Activated CD4-positive, alpha-beta memory T cell treated with anti-CD3 and anti-CD28 coated beads, Interleukin-2, amount 10 ng/mL, durations not matched to agents 7 days and 5 days (primary cell): ENCODE measurements at regions not wholly inside any gene's neighbourhood (a gene's known extent, or its start where the extent isn't known, plus 50 kb on each side); places are given as distances from the start of the nearest gene placed in this dataset.
"Not testable (repeated sequence)": the region's sequence is repeated elsewhere in the genome, so short reads cannot be mapped to it uniquely, and the experiment has no call there.

ENCODE experiments used
- CTCF ChIA-PET: fragments of 350-600 bp; sonication (Branson Sonifier 250); formaldehyde crosslinking; loops from one replicate; lab custom pipeline; 2021; ENCODE audit warnings: antibody characterized with exemption, inconsistent platforms; lab: Charles Lee
- POLR2A ChIA-PET: fragments of 350-600 bp; sonication (Branson Sonifier 250); formaldehyde crosslinking; loops from one replicate; lab custom pipeline; 2021; ENCODE audit warnings: antibody characterized with exemption; lab: Charles Lee
- DNase-seq: peaks from one replicate; pipeline ENCODE4 v3.0.0-alpha.2; 2020
- H3K27ac Mint-ChIP-seq: one replicate; pipeline ENCODE4 v1.8.0; 2021; ENCODE audit warnings: mild to moderate bottlenecking, mixed read lengths
- H3K27me3 Mint-ChIP-seq: one replicate; pipeline ENCODE4 v1.8.0; 2021; ENCODE audit warnings: mixed read lengths
- H3K36me3 Mint-ChIP-seq: one replicate; pipeline ENCODE4 v1.8.0; 2021; ENCODE audit warnings: low read depth, mixed read lengths
- H3K4me1 Mint-ChIP-seq: one replicate; pipeline ENCODE4 v1.8.0; 2021; ENCODE audit warnings: mixed read lengths
- H3K4me3 Mint-ChIP-seq: one replicate; pipeline ENCODE4 v1.8.0; 2021; ENCODE audit warnings: mild to moderate bottlenecking, mixed read lengths
- H3K9me3 Mint-ChIP-seq: one replicate; pipeline ENCODE4 v1.8.0; 2021; ENCODE audit warnings: mixed read lengths

GRCh38 chr6:147954938-147955337, 387.7 kb upstream of the SASH1 start:
- no peak overlapping the region for H3K4me3 Mint-ChIP-seq
- no peak overlapping the region for H3K27ac Mint-ChIP-seq
- ChIA-PET POLR2A (no interaction called here), CTCF (no interaction called here)
- H3K27me3 Mint-ChIP-seq: no peaks in the 10 kb centered on the region
- no peaks in the 10 kb centered on the region for H3K9me3 Mint-ChIP-seq
- DNase-seq: no peak
- no peaks in the 10 kb centered on the region for H3K36me3 Mint-ChIP-seq
- no peaks in the 10 kb centered on the region for H3K4me1 Mint-ChIP-seq

- no peaks in the 10 kb centered on the region for H3K36me3 Mint-ChIP-seq
- CTCF ChIA-PET: no interaction called here
- no peaks in the 10 kb centered on the region for H3K27me3 Mint-ChIP-seq
- POLR2A ChIA-PET: no interaction called here
- H3K4me3 Mint-ChIP-seq: no peak overlapping the region
- no peaks in the 10 kb centered on the region for H3K9me3 Mint-ChIP-seq
- H3K4me1 Mint-ChIP-seq: no peaks in the 10 kb centered on the region
- H3K27ac Mint-ChIP-seq: no peak overlapping the region
- DNase-seq: no peak
These were observed 384.0 kb upstream of the SASH1 start for GRCh38 chr6:147958683-147959082.

- Mint-ChIP-seq H3K27ac (no peak overlapping the region), H3K4me3 (no peak overlapping the region), H3K36me3 (no peaks in the 10 kb centered on the region), H3K9me3 (no peaks in the 10 kb centered on the region), H3K27me3 (no peaks in the 10 kb centered on the region), H3K4me1 (no peaks in the 10 kb centered on the region)
- ChIA-PET POLR2A (no interaction called here), CTCF (no interaction called here)
- DNase-seq: no peak
These were observed 381.0 kb upstream of the SASH1 start for GRCh38 chr6:147961481-147962141.

DNA sequence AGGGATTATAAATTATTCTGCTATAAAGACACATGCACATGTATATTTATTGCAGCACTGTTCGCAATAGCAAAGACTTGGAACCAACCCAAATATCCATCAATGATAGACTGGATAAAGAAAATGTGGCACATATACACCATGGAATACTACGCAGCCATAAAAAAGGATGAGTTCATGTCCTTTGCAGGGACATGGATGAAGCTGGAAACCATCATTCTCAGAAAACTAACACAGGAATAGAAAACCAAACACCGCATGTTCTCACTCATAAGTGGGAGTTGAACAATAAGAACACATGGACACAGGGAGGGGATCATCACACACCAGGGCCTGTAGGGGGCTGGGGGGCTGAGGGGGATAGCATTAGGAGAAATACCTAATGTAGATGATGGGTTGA, 377.2 kb upstream of the SASH1 start:
- H3K4me1 Mint-ChIP-seq, H3K27ac Mint-ChIP-seq, H3K4me3 Mint-ChIP-seq, H3K36me3 Mint-ChIP-seq, H3K9me3 Mint-ChIP-seq, POLR2A ChIA-PET, H3K27me3 Mint-ChIP-seq, DNase-seq, CTCF ChIA-PET: not testable (repeated sequence)

DNA sequence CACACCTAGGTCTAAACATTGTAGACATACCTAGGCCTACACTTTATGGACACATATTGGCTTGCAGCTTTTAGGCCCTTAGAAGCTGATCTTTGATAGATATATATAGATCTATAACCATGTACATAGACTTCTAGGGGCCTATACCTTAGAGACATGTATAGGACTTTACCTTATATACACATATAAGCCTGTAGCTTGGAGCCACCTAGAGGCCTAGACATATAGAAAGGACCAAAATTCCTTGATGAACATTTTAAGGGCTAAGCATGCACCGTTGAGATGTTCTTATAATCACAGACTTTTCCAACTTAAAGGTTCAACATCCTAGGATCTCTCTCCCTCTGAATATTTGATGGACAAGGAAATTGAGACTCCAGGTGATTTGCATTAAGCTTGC, 371.7 kb upstream of the SASH1 start:
- DNase-seq: no peak
- ChIA-PET CTCF (no interaction called here), POLR2A (no interaction called here)
- Mint-ChIP-seq H3K4me3 (no peak overlapping the region), H3K27ac (no peak overlapping the region), H3K9me3 (peaks cover 2% of the 10 kb centered on the region), H3K27me3 (no peaks in the 10 kb centered on the region), H3K36me3 (no peaks in the 10 kb centered on the region), H3K4me1 (no peaks in the 10 kb centered on the region)

DNA sequence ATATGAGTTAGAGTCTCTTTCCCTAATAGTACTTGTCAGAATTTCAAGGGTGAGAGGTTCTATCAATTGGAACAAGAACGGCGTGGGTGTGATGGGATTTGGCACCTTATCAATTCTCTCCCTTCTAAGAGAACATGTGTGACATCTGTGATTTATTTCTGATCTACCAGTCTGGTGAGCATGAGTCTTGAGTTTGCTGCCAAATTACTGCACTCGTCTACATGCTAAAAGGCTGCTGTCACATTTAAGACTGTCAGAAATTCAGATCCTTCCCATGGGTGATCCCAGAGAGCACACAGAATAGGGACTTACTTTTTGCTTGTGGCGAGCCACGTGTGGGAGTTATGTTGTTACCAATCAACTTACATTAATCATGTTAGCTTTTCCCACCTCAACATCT, 370.2 kb upstream of the SASH1 start:
- Mint-ChIP-seq H3K9me3 (peaks cover 2% of the 10 kb centered on the region), H3K27ac (no peak overlapping the region), H3K36me3 (no peaks in the 10 kb centered on the region), H3K4me3 (no peak overlapping the region), H3K27me3 (no peaks in the 10 kb centered on the region), H3K4me1 (no peaks in the 10 kb centered on the region)
- no peak for DNase-seq
- POLR2A ChIA-PET: no interaction called here
- CTCF ChIA-PET: no interaction called here

- Mint-ChIP-seq H3K4me1 (no peaks in the 10 kb centered on the region), H3K27me3 (no peaks in the 10 kb centered on the region), H3K9me3 (peaks cover 2% of the 10 kb centered on the region), H3K27ac (no peak overlapping the region), H3K4me3 (no peak overlapping the region), H3K36me3 (no peaks in the 10 kb centered on the region)
- CTCF ChIA-PET: no interaction called here
- POLR2A ChIA-PET: no interaction called here
- DNase-seq: no peak
These were observed 368.8 kb upstream of the SASH1 start for GRCh38 chr6:147973806-147974205.

DNA sequence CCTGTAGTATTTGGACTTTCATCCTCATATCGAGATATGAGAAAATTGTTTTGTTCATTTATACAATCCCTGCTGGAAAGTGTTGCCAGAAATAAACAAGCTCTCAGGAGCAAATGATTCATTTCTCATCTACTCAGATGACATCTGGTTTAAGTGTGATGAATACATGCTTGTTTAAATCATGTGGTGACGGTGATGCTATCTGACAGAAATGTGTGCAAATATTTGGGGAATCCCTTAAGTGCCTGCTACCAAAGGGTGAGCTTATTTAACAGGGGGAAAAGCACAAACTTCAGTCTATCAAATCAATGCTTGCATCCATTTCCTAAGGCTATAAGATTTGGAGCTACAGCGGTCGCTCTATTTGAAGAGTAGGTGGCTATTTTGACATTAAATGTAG, 368.3 kb upstream of the SASH1 start:
- peaks cover 2% of the 10 kb centered on the region for H3K9me3 Mint-ChIP-seq
- H3K4me3 Mint-ChIP-seq: no peak overlapping the region
- no peaks in the 10 kb centered on the region for H3K27me3 Mint-ChIP-seq
- H3K27ac Mint-ChIP-seq: no peak overlapping the region
- no peak for DNase-seq
- CTCF ChIA-PET: no interaction called here
- no peaks in the 10 kb centered on the region for H3K4me1 Mint-ChIP-seq
- POLR2A ChIA-PET: no interaction called here
- H3K36me3 Mint-ChIP-seq: no peaks in the 10 kb centered on the region

- Mint-ChIP-seq H3K36me3 (no peaks in the 10 kb centered on the region), H3K4me3 (no peak overlapping the region), H3K9me3 (peaks cover 2% of the 10 kb centered on the region), H3K27ac (no peak overlapping the region), H3K27me3 (no peaks in the 10 kb centered on the region), H3K4me1 (no peaks in the 10 kb centered on the region)
- DNase-seq: no peak
- CTCF ChIA-PET: no interaction called here
- POLR2A ChIA-PET: no interaction called here
These were observed 364.7 kb upstream of the SASH1 start for GRCh38 chr6:147977851-147978465.

DNA sequence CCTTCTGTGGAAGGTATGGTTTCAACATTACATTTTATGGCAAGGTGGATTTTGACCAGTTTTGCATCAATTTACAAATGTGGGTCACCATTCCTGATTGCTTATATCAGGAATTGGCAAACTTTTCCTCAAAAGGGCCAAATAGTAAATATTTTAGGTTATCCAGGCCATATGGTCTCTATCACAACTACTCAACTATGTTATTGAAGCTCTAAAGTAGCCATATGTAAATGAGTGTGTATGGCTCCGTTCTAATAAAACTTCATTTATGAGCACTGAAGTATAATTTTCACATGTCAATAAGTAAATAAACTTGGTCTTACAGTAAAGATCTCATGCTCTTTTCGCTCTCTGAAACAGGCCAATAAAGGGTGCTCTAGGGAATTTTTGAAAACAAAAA, 362.7 kb upstream of the SASH1 start:
- H3K4me1 Mint-ChIP-seq: no peaks in the 10 kb centered on the region
- H3K27me3 Mint-ChIP-seq: no peaks in the 10 kb centered on the region
- ChIA-PET POLR2A (no interaction called here), CTCF (no interaction called here)
- no peak overlapping the region for H3K4me3 Mint-ChIP-seq
- H3K9me3 Mint-ChIP-seq: peaks cover 2% of the 10 kb centered on the region
- DNase-seq: no peak
- no peak overlapping the region for H3K27ac Mint-ChIP-seq
- H3K36me3 Mint-ChIP-seq: no peaks in the 10 kb centered on the region

DNA sequence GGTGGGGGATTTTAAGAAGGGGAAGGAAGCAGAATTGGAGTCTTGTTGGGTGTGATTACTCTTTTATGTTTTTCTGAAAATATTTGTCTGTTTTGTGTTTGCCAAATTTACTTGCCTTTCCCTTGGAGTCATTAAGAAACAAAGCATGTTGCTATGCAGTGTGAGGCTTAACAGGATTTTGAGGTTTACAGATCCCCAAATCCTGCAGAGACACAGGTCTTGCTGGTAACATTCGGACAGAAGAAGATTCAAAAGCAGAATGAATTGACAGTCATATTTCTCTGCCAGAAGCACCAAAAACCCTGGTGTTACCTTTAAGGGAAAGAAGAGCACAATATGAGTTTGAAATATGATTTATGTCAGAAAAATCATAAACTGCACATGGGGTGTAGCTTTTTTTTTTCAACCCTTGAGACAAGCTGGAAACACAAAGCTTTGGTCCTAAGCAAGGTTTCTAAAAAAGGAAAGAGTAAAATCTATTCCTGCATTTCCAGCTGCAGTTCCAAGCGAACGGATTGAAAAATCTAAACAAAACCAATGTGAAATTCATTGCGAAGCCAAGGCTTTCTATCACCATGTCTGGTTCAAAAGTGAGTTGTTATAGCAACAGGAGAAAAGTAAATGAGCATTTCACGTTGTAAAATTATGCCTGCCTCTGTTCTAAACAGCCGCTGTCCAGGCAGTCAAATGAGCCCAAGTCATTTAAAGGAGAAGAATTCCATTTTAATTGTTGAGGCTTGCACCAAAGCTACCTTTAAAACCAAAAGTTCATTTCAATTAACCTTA, 358.9 kb upstream of the SASH1 start:
- no peak for DNase-seq
- Mint-ChIP-seq H3K27me3 (no peaks in the 10 kb centered on the region), H3K27ac (no peak overlapping the region), H3K4me3 (no peak overlapping the region), H3K4me1 (no peaks in the 10 kb centered on the region), H3K36me3 (no peaks in the 10 kb centered on the region), H3K9me3 (no peaks in the 10 kb centered on the region)
- CTCF ChIA-PET: no interaction called here
- POLR2A ChIA-PET: no interaction called here

DNA sequence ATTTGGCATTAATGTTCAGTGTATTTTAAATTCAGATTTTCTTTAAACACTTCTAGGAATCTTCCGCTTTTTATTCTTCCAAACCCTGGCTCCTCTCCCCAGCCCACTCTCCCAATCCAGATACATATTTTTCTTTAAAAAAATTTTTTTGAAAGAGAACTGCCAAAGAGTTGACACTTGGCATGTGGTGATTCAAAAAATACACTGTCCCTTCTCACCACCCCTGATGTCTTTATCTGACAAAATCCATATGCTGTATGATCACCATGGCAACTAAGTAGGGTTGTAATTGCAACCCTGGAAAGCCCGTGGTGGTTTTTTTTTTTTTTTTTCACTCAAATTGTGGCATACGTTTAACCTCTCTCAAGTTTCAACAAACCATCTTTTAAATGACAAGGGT, 355.8 kb upstream of the SASH1 start:
- no peaks in the 10 kb centered on the region for H3K9me3 Mint-ChIP-seq
- CTCF ChIA-PET: no interaction called here
- DNase-seq: no peak
- no peak overlapping the region for H3K4me3 Mint-ChIP-seq
- no peak overlapping the region for H3K27ac Mint-ChIP-seq
- no peaks in the 10 kb centered on the region for H3K4me1 Mint-ChIP-seq
- no peaks in the 10 kb centered on the region for H3K27me3 Mint-ChIP-seq
- POLR2A ChIA-PET: no interaction called here
- H3K36me3 Mint-ChIP-seq: no peaks in the 10 kb centered on the region

GRCh38 chr6:147990159-147990558, 352.5 kb upstream of the SASH1 start:
- Mint-ChIP-seq H3K4me3 (no peak overlapping the region), H3K27ac (no peak overlapping the region), H3K4me1 (no peaks in the 10 kb centered on the region), H3K27me3 (no peaks in the 10 kb centered on the region), H3K36me3 (no peaks in the 10 kb centered on the region), H3K9me3 (no peaks in the 10 kb centered on the region)
- DNase-seq: no peak
- ChIA-PET CTCF (no interaction called here), POLR2A (no interaction called here)

GRCh38 chr6:147991961-147992360, 350.7 kb upstream of the SASH1 start:
- H3K4me3 Mint-ChIP-seq: no peak overlapping the region
- H3K36me3 Mint-ChIP-seq: no peaks in the 10 kb centered on the region
- no peak for DNase-seq
- no peaks in the 10 kb centered on the region for H3K9me3 Mint-ChIP-seq
- ChIA-PET CTCF (no interaction called here), POLR2A (interaction anchor here (0.6 kb wide), 1 partner anchor 820 kb away, joined by 4 read pairs; no protein-coding TSS in a partner anchor)
- H3K27ac Mint-ChIP-seq: no peak overlapping the region
- H3K4me1 Mint-ChIP-seq: no peaks in the 10 kb centered on the region
- no peaks in the 10 kb centered on the region for H3K27me3 Mint-ChIP-seq
